GM12878 (cell line): ENCODE measurements at regions not wholly inside any gene's neighbourhood (a gene's known extent, or its start where the extent isn't known, plus 50 kb on each side); places are given as distances from the start of the nearest gene placed in this dataset.

Experiments
- ATAC-seq: fragments of 200-7000 bp; cut with Tn5 transposase; 3 replicates; pipeline ENCODE4 v1.9.1; 2020; ENCODE audit warnings: mild to moderate bottlenecking, moderate library complexity
- BruUV-seq: library from RNA; stranded (reverse); fragments of 400-500 nt; replicated peaks from 2 replicates; lab custom pipeline; 2021; lab: Mats Ljungman, UMichigan
- CTCF ChIA-PET: fragments of 300-600 bp; sonication (Branson Sonifier 250); formaldehyde crosslinking; extraction: SDS; loops from one replicate; lab custom pipeline; 2021; ENCODE audit warnings: inconsistent platforms; lab: Yijun Ruan, JAX
- POLR2A ChIA-PET: fragments of 350-600 bp; formaldehyde crosslinking; extraction: SDS; loops from one replicate; lab custom pipeline; 2021; ENCODE audit warnings: inconsistent platforms; lab: Charles Lee
- RAD21 ChIA-PET: fragments of 300-600 bp; sonication (Branson Sonifier 250); formaldehyde crosslinking; loops from one replicate; lab custom pipeline; 2023; ENCODE audit warnings: antibody characterized with exemption; ENCODE audit not compliant: unreplicated experiment; lab: Charles Lee
- SMC1A ChIA-PET: fragments of 300-600 bp; sonication (Branson Sonifier 250); formaldehyde crosslinking; loops from one replicate; lab custom pipeline; 2023; ENCODE audit not compliant: unreplicated experiment, uncharacterized antibody; lab: Charles Lee
- DNase-seq: peaks from one replicate; pipeline ENCODE4 v3.0.0-alpha.2; 2011; ENCODE audit warnings: low read depth, low spot score
- FAIRE-seq: peaks from 3 replicates; lab custom pipeline; 2011; peaks lifted over from hg19 to GRCh38; lab: Jason Lieb, UNC
- H2AFZ ChIP-seq: 2 replicates; pipeline ENCODE4 v1.6.0; 2011; ENCODE audit warnings: low read depth, low read length, control low read depth; ENCODE audit not compliant: control insufficient read depth
- H3K27ac ChIP-seq: 2 replicates; pipeline ENCODE4 v1.5.1; 2011; ENCODE audit warnings: control low read depth; ENCODE audit not compliant: control insufficient read depth, insufficient read depth
- H3K27me3 ChIP-seq, 2 experiments: replicated peaks in 1 of 2; 2 replicates each; pipeline versions ENCODE4 v1.6.0 to v1.6.1; 2011; ENCODE audit warnings: low read length in 1 of 2; ENCODE audit not compliant: control insufficient read depth in 2 of 2, insufficient read depth in 2 of 2
- H3K36me3 ChIP-seq, 2 experiments: 2 replicates each; pipeline ENCODE4 v1.5.1; 2011; ENCODE audit warnings: low read length in 1 of 2; ENCODE audit not compliant: control insufficient read depth in 2 of 2, insufficient read depth in 2 of 2
- H3K4me1 ChIP-seq: 2 replicates; pipeline ENCODE4 v1.6.1; 2011; ENCODE audit warnings: mild to moderate bottlenecking, low read length, moderate library complexity, mixed read lengths; ENCODE audit not compliant: control insufficient read depth, insufficient read depth
- H3K4me2 ChIP-seq: 2 replicates; pipeline ENCODE4 v1.6.0; 2011; ENCODE audit warnings: control low read depth; ENCODE audit not compliant: control insufficient read depth, insufficient read depth
- H3K4me3 ChIP-seq: fragments of 200-600 bp; sonication (generic); 2 replicates; pipeline ENCODE4 v1.5.1; 2016
- H3K79me2 ChIP-seq: 2 replicates; pipeline ENCODE4 v1.6.0; 2011; ENCODE audit warnings: low read length; ENCODE audit not compliant: control insufficient read depth, insufficient read depth
- H3K9ac ChIP-seq: 2 replicates; pipeline ENCODE4 v1.8.0; 2011; ENCODE audit warnings: low read length, control low read depth, mixed read lengths; ENCODE audit not compliant: control insufficient read depth, insufficient read depth
- H3K9me3 ChIP-seq: replicated peaks from 3 replicates; pipeline ENCODE4 v1.5.1; 2011; ENCODE audit warnings: mild to moderate bottlenecking, low read length; ENCODE audit not compliant: control insufficient read depth, insufficient read depth
- H4K20me1 ChIP-seq: 2 replicates; pipeline ENCODE4 v1.6.0; 2011; ENCODE audit not compliant: control insufficient read depth, insufficient read depth
- MYC ChIP-seq: IDR thresholded peaks from 2 replicates; pipeline ENCODE4 v1.6.1; 2011; ENCODE audit warnings: mild to moderate bottlenecking, low read length, moderate library complexity, inconsistent platforms; ENCODE audit not compliant: insufficient read depth, insufficient replicate concordance, insufficient read length, severe bottlenecking
- NFXL1 ChIP-seq: fragments of 450-650 bp; IDR thresholded peaks from 2 replicates; pipeline ENCODE4 v1.6.1; 2017; ENCODE audit warnings: antibody characterized with exemption, mild to moderate bottlenecking, borderline replicate concordance
- POLR2AphosphoS5 ChIP-seq: IDR thresholded peaks from 2 replicates; pipeline ENCODE4 v1.6.1; 2011; ENCODE audit warnings: mild to moderate bottlenecking, low read length, inconsistent platforms
- RAD51 ChIP-seq: fragments of 450-650 bp; IDR thresholded peaks from 2 replicates; pipeline ENCODE4 v1.6.1; 2016; ENCODE audit warnings: moderate library complexity, mild to moderate bottlenecking, inconsistent platforms
- STAT1 ChIP-seq: fragments of 450-650 bp; conservative IDR thresholded peaks from 2 replicates; pipeline ENCODE4 v1.6.1; 2014; ENCODE audit warnings: antibody characterized with exemption, mild to moderate bottlenecking
- STAT3 ChIP-seq: IDR thresholded peaks from 2 replicates; pipeline ENCODE4 v1.6.1; 2011; ENCODE audit warnings: low read depth, low read length, improper control_type of control experiment
- WGBS: methylation state at CpG from one replicate; pipeline ENCODE4 v1.1.6; 2016; ENCODE audit warnings: low lambda C conversion rate; ENCODE audit not compliant: insufficient replicate concordance, insufficient coverage; ENCODE audit errors: missing lambda C conversion rate; 5-methylcytosine and 5-hydroxymethylcytosine counted together
- in situ Hi-C: fragments of 300-500 bp; cut with MboI; formaldehyde crosslinking; loops from 9 replicates; pipeline ENCODE4 v1.14.3; 2018; ENCODE audit warnings: mixed read lengths
- intact Hi-C: fragments of 100-400 bp; cut with micrococcal nuclease; formaldehyde crosslinking; loops from one replicate; pipeline ENCODE4 v1.14.2; 2022; ENCODE audit not compliant: unreplicated experiment
- TF ChIP-seq, protein P1 (sequence below): fragments of 450-650 bp; IDR thresholded peaks from 2 replicates; pipeline ENCODE4 v1.6.1; 2016; ENCODE audit warnings: mild to moderate bottlenecking
- TF ChIP-seq, protein P2 (sequence below): fragments of 150-350 bp; IDR thresholded peaks from 2 replicates; pipeline ENCODE4 v1.6.1; 2016; ENCODE audit warnings: low read depth, low read length
- TF ChIP-seq, protein P3 (sequence below): IDR thresholded peaks from 2 replicates; pipeline ENCODE4 v1.6.1; 2012; ENCODE audit warnings: low read depth, low read length, improper control_type of control experiment
- TF ChIP-seq, protein P4 (sequence below): fragments of 450-650 bp; formaldehyde crosslinking; IDR thresholded peaks from 2 replicates; pipeline ENCODE4 v1.4.0; 2022; ENCODE audit warnings: mild to moderate bottlenecking, moderate library complexity
- TF ChIP-seq, protein P5 (sequence below): fragments of 450-650 bp; IDR thresholded peaks from 2 replicates; pipeline ENCODE4 v1.6.1; 2018; ENCODE audit warnings: borderline replicate concordance, mild to moderate bottlenecking; ENCODE audit not compliant: partially characterized antibody

DNA sequence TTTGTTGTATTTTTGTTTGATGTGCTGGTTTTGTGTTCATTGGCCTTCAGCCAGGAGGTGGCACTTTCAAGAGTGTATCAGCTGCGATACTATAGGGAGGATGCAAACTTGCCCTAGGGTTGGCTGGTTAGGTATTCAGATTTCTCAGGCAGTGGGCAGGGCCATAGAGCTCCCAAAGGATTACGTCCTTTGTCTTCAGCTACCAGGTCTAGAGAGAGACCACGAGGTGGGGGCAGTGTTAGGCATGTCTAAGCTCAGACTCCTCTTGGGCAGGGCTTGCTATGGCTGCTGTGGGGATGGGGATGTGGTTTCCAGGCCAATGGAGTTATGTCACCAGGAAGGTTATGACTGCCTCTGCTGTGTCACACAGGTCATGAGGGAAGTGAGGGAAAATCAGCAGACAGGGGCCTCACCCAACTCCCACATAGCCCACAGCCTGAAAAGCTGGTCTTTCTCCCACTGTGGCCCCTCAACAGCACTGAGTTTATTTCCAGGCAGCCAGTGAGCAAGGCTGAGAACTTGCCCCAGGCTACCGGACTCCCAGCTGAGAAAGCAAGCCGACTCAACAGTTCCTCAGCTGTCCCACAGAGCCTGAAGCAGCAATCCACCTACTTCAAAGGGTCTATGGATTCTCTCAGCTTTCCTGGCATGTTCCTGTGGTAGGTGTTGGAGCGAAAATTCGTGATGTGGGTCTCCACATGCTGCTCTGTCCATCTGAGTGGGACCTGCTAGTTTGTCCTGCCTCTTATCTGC is 227.4 kb upstream of the COBL start:
- Histone ChIP-seq H3K27me3 (no peaks in the 10 kb centered on the region), H3K4me3 (no peak overlapping the region), H4K20me1 (no peaks in the 10 kb centered on the region), H3K4me2 (no peak overlapping the region), H3K27ac (no peak overlapping the region), H3K9me3 (no peaks in the 10 kb centered on the region), H3K4me1 (no peaks in the 10 kb centered on the region), H3K36me3 (no peaks in the 10 kb centered on the region), H2AFZ (no peak overlapping the region), H3K9ac (no peak overlapping the region), H3K79me2 (no peaks in the 10 kb centered on the region)
- WGBS: 8% methylated on average over 7 of the region's 7 CpGs
- ATAC-seq (no peak), DNase-seq (no peak), FAIRE-seq (no peak)
- BruUV-seq: no TSS peak
- in situ Hi-C loops: no loop called here
- POLR2A ChIA-PET: no interaction called here
- RAD21 ChIA-PET: no interaction called here
- SMC1A ChIA-PET: no interaction called here
- CTCF ChIA-PET: no interaction called here
- intact Hi-C loops: no loop called here
- TF ChIP-seq RAD51: no peak
- no peak for TF ChIP-seq STAT3
- TF ChIP-seq, protein P1, sequence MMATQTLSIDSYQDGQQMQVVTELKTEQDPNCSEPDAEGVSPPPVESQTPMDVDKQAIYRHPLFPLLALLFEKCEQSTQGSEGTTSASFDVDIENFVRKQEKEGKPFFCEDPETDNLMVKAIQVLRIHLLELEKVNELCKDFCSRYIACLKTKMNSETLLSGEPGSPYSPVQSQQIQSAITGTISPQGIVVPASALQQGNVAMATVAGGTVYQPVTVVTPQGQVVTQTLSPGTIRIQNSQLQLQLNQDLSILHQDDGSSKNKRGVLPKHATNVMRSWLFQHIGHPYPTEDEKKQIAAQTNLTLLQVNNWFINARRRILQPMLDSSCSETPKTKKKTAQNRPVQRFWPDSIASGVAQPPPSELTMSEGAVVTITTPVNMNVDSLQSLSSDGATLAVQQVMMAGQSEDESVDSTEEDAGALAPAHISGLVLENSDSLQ: no peak
- TF ChIP-seq, protein P2, sequence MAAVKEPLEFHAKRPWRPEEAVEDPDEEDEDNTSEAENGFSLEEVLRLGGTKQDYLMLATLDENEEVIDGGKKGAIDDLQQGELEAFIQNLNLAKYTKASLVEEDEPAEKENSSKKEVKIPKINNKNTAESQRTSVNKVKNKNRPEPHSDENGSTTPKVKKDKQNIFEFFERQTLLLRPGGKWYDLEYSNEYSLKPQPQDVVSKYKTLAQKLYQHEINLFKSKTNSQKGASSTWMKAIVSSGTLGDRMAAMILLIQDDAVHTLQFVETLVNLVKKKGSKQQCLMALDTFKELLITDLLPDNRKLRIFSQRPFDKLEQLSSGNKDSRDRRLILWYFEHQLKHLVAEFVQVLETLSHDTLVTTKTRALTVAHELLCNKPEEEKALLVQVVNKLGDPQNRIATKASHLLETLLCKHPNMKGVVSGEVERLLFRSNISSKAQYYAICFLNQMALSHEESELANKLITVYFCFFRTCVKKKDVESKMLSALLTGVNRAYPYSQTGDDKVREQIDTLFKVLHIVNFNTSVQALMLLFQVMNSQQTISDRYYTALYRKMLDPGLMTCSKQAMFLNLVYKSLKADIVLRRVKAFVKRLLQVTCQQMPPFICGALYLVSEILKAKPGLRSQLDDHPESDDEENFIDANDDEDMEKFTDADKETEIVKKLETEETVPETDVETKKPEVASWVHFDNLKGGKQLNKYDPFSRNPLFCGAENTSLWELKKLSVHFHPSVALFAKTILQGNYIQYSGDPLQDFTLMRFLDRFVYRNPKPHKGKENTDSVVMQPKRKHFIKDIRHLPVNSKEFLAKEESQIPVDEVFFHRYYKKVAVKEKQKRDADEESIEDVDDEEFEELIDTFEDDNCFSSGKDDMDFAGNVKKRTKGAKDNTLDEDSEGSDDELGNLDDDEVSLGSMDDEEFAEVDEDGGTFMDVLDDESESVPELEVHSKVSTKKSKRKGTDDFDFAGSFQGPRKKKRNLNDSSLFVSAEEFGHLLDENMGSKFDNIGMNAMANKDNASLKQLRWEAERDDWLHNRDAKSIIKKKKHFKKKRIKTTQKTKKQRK: no peak
- no peak for TF ChIP-seq MYC
- TF ChIP-seq, protein P3, sequence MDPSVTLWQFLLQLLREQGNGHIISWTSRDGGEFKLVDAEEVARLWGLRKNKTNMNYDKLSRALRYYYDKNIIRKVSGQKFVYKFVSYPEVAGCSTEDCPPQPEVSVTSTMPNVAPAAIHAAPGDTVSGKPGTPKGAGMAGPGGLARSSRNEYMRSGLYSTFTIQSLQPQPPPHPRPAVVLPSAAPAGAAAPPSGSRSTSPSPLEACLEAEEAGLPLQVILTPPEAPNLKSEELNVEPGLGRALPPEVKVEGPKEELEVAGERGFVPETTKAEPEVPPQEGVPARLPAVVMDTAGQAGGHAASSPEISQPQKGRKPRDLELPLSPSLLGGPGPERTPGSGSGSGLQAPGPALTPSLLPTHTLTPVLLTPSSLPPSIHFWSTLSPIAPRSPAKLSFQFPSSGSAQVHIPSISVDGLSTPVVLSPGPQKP: no peak
- no peak for TF ChIP-seq NFXL1
- no peak for TF ChIP-seq POLR2AphosphoS5
- TF ChIP-seq, protein P4, sequence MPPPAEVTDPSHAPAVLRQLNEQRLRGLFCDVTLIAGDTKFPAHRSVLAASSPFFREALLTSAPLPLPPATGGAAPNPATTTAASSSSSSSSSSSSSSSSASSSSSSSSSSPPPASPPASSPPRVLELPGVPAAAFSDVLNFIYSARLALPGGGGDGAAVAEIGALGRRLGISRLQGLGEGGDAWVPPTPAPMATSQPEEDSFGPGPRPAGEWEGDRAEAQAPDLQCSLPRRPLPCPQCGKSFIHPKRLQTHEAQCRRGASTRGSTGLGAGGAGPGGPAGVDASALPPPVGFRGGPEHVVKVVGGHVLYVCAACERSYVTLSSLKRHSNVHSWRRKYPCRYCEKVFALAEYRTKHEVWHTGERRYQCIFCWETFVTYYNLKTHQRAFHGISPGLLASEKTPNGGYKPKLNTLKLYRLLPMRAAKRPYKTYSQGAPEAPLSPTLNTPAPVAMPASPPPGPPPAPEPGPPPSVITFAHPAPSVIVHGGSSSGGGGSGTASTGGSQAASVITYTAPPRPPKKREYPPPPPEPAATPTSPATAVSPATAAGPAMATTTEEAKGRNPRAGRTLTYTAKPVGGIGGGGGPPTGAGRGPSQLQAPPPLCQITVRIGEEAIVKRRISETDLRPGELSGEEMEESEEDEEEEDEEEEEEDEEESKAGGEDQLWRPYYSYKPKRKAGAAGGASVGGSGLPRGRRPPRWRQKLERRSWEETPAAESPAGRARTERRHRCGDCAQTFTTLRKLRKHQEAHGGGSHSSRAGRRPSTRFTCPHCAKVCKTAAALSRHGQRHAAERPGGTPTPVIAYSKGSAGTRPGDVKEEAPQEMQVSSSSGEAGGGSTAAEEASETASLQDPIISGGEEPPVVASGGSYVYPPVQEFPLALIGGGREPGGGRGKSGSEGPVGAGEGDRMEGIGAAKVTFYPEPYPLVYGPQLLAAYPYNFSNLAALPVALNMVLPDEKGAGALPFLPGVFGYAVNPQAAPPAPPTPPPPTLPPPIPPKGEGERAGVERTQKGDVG (CRISPR knock-in tag): no peak
- no peak for TF ChIP-seq STAT1
- TF ChIP-seq, protein P5, sequence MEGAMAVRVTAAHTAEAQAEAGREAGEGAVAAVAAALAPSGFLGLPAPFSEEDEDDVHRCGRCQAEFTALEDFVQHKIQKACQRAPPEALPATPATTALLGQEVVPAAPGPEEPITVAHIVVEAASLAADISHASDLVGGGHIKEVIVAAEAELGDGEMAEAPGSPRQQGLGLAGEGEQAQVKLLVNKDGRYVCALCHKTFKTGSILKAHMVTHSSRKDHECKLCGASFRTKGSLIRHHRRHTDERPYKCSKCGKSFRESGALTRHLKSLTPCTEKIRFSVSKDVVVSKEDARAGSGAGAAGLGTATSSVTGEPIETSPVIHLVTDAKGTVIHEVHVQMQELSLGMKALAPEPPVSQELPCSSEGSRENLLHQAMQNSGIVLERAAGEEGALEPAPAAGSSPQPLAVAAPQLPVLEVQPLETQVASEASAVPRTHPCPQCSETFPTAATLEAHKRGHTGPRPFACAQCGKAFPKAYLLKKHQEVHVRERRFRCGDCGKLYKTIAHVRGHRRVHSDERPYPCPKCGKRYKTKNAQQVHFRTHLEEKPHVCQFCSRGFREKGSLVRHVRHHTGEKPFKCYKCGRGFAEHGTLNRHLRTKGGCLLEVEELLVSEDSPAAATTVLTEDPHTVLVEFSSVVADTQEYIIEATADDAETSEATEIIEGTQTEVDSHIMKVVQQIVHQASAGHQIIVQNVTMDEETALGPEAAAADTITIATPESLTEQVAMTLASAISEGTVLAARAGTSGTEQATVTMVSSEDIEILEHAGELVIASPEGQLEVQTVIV: no peak
